WERI-Rb-1 (cell line): ENCODE measurements at regions not wholly inside any gene's neighbourhood (a gene's known extent, or its start where the extent isn't known, plus 50 kb on each side); places are given as distances from the start of the nearest gene placed in this dataset.
"Not testable (repeated sequence)": the region's sequence is repeated elsewhere in the genome, so short reads cannot be mapped to it uniquely, and the experiment has no call there.

ENCODE experiments used
- DNase-seq: peaks from one replicate; pipeline ENCODE4 v3.0.0-alpha.2; 2020
- H3K27ac ChIP-seq: fragments of 250-450 bp; sonication (Bioruptor Pico); 2 replicates; pipeline ENCODE4 v1.5.1; 2020; ENCODE audit warnings: mild to moderate bottlenecking, moderate library complexity
- H3K27me3 ChIP-seq: fragments of 250-450 bp; sonication (Bioruptor Pico); 2 replicates; pipeline ENCODE4 v1.5.1; 2021; ENCODE audit warnings: mild to moderate bottlenecking, low read depth, moderate library complexity; ENCODE audit not compliant: insufficient read depth, severe bottlenecking
- H3K36me3 ChIP-seq: fragments of 250-450 bp; sonication (Bioruptor Pico); 2 replicates; pipeline ENCODE4 v1.5.1; 2020; ENCODE audit warnings: mild to moderate bottlenecking, moderate library complexity
- H3K4me3 ChIP-seq: 2 replicates; pipeline ENCODE4 v1.5.1; 2011; ENCODE audit warnings: low read depth, mild to moderate bottlenecking, control low read depth, low read length
- H3K9me3 ChIP-seq: fragments of 250-450 bp; sonication (Bioruptor Pico); 2 replicates; pipeline ENCODE4 v1.5.1; 2021; ENCODE audit warnings: mild to moderate bottlenecking, moderate library complexity; ENCODE audit not compliant: severe bottlenecking
- TF ChIP-seq, protein P1 (sequence below): IDR thresholded peaks from 2 replicates; pipeline ENCODE4 v1.5.1; 2011; ENCODE audit warnings: low read depth, mild to moderate bottlenecking, control low read depth, inconsistent platforms, low read length

DNA sequence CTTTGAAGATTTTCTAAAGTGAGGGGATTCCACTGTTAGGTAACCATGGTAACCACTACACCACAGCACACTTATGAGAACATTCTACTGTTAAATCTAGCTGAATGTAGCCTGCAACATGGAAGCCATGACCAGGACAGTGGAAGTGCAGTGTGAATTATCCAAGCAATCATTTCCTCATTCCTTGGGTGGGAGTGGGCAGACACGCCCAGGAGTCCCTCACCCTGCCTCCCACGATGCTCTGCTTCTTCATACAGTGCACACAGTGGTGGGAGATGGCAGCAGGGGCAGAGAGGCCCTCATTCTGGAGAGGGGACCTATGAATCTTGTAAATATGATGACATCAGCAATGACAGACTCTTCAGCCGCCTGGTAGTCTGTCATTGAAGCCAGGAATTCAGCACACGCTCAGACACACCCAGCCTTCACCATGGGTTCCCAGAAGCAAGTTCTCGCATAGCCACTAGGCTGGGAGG, 70.1 kb upstream of the HOXC13 start:
- TF ChIP-seq, protein P1, sequence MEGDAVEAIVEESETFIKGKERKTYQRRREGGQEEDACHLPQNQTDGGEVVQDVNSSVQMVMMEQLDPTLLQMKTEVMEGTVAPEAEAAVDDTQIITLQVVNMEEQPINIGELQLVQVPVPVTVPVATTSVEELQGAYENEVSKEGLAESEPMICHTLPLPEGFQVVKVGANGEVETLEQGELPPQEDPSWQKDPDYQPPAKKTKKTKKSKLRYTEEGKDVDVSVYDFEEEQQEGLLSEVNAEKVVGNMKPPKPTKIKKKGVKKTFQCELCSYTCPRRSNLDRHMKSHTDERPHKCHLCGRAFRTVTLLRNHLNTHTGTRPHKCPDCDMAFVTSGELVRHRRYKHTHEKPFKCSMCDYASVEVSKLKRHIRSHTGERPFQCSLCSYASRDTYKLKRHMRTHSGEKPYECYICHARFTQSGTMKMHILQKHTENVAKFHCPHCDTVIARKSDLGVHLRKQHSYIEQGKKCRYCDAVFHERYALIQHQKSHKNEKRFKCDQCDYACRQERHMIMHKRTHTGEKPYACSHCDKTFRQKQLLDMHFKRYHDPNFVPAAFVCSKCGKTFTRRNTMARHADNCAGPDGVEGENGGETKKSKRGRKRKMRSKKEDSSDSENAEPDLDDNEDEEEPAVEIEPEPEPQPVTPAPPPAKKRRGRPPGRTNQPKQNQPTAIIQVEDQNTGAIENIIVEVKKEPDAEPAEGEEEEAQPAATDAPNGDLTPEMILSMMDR: no peak
- no peak overlapping the region for H3K4me3 ChIP-seq
- DNase-seq: no peak
- no peaks in the 10 kb centered on the region for H3K9me3 ChIP-seq
- H3K27me3 ChIP-seq: peaks cover 94% of the 10 kb centered on the region
- no peak overlapping the region for H3K27ac ChIP-seq
- no peaks in the 10 kb centered on the region for H3K36me3 ChIP-seq

DNA sequence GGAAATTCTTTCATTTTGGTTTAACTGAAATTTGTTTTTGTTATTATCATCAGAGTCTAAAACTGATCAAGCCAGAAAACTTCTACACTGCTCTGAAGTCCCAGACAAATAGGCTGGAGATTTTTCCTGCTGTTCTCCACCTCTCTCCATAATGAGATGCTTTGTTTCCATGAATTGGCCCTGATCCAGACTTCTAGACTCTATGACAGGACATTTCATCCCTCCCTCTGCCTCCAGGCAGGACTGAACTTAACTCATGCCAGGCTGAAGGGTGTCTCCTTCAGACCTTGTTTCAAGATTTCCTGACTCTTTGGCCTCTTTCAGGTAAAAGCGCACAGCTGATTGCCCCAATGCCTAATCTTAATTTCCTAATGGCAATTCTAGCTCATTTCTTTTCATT, 69.1 kb upstream of the HOXC13 start:
- Histone ChIP-seq H3K27ac (no peak overlapping the region), H3K27me3 (peaks cover 91% of the 10 kb centered on the region), H3K36me3 (no peaks in the 10 kb centered on the region), H3K9me3 (no peaks in the 10 kb centered on the region), H3K4me3 (no peak overlapping the region)
- no peak for DNase-seq
- TF ChIP-seq, protein P1: no peak

DNA sequence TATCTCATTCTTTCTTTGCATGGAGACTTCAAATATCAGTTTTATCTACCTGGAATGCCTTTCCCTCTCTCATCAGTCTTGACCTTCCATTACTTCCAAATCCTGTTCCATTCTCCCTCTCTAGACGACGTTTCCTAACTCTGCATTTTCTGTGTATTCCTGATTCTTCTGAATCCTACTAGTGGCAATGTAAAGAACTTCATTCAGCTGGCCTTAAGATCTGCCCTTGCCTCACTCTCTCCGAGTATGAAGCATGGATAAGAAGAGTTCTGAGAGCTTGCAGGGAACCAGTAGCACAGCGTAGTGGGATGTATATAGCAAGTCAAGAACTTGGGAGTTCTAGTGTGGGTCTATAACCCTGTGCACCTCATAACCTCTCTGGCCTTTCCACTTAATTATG, 68.5 kb upstream of the HOXC13 start:
- H3K4me3 ChIP-seq: no peak overlapping the region
- no peak overlapping the region for H3K27ac ChIP-seq
- H3K36me3 ChIP-seq: no peaks in the 10 kb centered on the region
- no peaks in the 10 kb centered on the region for H3K9me3 ChIP-seq
- H3K27me3 ChIP-seq: peaks cover 84% of the 10 kb centered on the region
- TF ChIP-seq, protein P1: no peak
- DNase-seq: no peak

DNA sequence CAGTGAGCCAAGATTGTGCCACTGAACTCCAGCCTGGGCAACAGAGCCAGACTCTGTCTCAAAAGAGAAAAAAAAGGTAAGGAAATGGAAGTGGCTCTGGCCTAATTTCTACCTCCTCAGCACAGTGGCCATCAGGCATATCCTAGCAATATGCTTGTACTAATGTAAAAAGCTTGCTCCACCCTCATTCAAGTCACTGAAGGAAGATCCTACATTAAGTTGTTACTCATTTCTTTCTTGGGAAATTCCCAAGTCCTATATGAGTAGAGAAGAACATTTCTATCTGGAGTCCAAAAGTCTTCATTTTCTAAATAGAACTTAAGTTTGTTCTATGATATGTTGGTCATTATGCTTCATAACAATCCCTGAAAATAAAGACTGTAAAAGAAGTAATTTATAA, 67.3 kb upstream of the HOXC13 start:
- H3K36me3 ChIP-seq: no peaks in the 10 kb centered on the region
- no peak overlapping the region for H3K27ac ChIP-seq
- H3K9me3 ChIP-seq: no peaks in the 10 kb centered on the region
- H3K27me3 ChIP-seq: peaks cover 78% of the 10 kb centered on the region
- DNase-seq: no peak
- TF ChIP-seq, protein P1: no peak
- no peak overlapping the region for H3K4me3 ChIP-seq

DNA sequence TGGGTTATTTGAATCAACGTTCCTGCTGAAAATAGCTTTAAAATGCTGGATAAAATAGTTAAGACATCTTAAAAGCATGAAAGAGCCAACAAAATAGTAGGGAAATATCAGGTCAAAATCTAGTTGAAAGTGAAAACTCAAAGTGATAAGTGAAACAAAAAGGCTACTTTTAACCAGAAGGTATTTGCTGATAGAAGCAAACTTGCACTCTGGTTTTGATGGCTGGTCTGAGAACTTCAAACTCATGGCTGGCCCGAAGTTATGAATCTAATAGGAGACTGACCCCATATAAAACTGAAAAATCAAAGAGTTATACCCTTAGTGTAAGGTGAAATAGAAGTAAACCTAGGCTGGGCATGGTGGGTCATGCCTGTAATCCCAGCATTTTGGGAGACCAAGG, 66.3 kb upstream of the HOXC13 start:
- TF ChIP-seq, protein P1: no peak
- H3K9me3 ChIP-seq: peaks cover 3% of the 10 kb centered on the region
- no peak for DNase-seq
- H3K4me3 ChIP-seq: no peak overlapping the region
- H3K27me3 ChIP-seq: peaks cover 74% of the 10 kb centered on the region
- H3K36me3 ChIP-seq: no peaks in the 10 kb centered on the region
- H3K27ac ChIP-seq: no peak overlapping the region

DNA sequence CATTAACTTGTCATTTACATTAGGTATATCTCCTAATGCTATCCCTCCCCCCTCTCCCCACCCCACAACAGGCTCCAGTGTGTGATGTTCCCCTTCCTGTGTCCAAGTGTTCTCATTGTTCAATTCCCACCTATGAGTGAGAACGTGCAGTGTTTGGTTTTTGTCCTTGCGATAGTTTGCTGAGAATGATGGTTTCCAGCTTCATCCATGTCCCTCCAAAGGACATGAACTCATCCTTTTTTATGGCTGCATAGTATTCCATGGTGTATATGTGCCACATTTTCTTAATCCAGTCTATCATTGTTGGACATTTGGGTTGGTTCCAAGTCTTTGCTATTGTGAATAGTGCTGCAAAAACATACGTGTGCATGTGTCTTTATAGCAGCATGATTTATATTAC, 60.7 kb upstream of the HOXC13 start:
- not testable (repeated sequence) for H3K27ac ChIP-seq, DNase-seq, H3K9me3 ChIP-seq, H3K36me3 ChIP-seq, H3K4me3 ChIP-seq
- H3K27me3 ChIP-seq: peaks cover 38% of the 10 kb centered on the region
